GM18498 (cell line): ENCODE measurements at regions not wholly inside any gene's neighbourhood (a gene's known extent, or its start where the extent isn't known, plus 50 kb on each side); places are given as distances from the start of the nearest gene placed in this dataset.

Experiments
- ATAC-seq: cut with Tn5 transposase; IDR thresholded peaks from one replicate; pipeline ENCODE4 v1.9.1; 2021; ENCODE audit warnings: mild to moderate bottlenecking, moderate library complexity; ENCODE audit not compliant: unreplicated experiment

DNA sequence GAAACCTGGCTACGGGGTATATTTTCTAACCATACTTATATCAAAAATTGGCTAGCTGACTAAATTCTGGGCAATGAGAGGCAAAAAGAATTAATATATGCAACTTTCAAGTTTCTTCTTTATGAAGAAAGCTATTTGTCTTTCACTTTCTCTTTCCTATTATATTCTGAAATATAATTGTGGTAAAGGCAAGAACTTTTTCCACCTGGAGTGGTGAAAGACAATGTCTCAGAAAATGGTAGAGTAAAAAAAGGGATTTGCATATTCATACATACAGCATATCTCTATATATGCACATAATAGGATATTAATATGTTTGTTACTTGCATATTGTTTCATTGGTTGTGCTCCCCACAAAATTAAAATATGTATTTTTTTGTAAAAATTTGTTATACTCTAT lies 793.8 kb downstream of the PLA2G4A start:
- ATAC-seq: no peak

DNA sequence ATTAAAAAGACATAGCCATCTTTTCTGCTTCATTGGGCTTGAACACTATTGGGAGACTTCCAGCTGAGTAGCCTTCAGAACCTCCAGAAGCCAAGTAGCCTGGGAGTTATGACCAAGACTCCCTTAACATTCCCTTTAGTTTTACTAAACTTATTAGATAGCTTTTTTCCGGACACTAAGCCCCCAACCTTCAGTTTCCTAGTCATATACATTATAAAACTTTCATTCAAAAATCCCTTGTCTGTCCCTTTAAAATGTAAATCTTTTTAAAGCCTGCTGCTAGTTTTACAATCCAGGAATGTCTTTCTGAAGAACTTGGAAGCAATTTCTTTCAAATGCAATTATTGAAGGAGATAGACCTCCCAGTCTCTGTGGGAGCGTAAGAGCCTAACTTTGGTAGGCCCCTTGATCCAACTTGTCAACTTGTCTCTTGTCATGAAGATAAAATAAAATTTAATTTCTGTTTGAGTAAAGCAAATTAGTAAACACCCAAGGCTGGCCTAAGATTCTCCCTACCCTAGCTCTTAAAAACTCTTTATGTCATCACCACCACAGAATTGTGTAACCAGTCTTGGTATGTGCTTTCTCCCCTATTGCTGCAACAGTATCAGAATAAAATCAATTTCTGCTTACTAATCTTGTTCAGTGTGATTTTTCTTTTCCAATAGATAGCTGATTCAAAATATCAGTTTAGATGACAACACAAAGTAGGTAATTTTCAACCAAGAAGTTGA lies 796.2 kb downstream of the PLA2G4A start:
- ATAC-seq: no peak

DNA sequence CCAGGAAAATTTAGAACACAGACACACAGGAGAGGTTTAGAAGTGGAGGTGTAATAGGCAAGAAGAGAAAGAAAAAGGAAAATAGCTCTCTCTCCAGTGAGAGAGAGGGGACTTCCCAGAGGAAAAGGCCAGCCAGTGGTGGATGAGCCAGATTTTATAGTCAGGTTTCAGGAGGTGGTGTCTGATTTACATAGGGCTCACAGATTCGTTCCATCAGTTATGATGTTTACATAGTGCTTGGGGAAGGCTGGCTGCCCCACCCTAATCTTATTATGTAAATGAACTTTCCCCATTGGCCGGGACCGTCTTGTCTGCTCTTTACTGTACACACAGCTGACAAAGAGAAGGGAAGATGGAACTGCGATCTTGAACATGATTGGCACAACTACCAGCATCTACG lies 797.3 kb downstream of the PLA2G4A start:
- no peak for ATAC-seq

DNA sequence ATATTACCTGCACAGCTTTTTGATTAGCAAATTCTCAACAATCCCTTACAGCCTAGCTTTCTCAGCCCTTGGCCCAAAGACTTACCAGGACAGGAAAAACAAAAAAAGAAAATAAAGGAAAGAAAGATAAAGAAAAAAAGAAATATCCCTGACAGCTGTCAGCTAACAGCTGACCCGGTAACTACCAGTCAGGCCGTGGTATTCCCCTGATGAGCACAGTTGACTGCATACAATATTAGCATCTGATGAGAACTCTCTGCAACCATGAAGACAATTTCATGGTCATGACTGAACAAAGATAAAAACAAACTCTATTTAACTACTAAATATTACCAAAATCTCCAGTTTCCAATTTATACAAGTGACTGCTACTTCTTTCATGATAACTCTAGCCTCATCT lies 798.8 kb downstream of the PLA2G4A start:
- no peak for ATAC-seq

DNA sequence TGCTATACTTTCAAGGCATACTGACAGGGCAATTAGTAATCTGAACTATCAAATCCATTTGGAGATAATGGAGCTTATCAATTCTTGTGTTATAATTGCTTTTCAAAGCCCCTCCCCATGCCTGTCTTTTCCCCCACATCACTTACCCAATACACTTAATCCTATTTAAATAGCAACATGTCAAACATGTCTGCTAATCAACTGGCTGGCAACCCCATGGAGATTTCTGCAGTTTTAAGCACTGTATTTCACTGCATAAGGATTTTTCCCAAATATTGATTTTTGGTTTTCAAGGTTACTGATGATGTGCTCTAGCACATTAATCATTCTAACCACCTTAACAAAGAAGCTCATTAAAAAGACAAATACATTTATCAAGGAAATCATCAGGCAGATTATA lies 800.3 kb downstream of the PLA2G4A start:
- no peak for ATAC-seq

DNA sequence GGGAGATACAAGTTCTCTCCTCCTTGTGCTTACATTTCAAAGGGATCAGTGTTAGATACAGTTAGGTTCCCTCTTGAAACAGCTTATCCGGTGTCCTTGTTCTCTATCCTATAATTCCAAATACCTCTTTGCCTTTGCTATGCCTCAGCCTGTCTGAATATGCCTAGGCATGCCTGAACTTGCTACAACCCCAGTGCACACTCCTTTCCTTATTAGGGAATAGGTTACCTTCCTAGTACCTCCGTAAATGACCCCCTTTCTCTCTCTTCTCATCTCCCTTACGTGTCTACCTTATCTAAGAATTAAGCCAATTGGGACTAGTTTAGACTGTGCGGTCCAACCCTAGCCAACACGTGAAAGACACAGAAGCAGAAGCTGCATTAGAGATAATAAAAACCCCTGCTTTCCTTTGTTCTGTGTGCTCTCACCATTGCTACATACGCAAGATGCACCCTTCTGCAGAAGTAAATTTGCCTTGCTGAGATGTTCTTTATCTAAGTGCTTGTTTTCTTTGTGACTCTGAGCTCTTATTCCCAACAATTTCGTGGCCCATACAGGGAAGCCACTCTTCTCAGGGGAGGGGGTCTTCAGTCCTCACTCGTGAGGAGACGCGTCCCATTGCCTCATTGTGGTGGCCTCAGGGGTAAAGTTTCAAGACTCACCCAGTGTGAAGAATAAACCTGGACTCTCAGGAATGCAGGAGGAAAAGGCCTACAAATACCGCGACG lies 802.1 kb downstream of the PLA2G4A start:
- no peak for ATAC-seq

DNA sequence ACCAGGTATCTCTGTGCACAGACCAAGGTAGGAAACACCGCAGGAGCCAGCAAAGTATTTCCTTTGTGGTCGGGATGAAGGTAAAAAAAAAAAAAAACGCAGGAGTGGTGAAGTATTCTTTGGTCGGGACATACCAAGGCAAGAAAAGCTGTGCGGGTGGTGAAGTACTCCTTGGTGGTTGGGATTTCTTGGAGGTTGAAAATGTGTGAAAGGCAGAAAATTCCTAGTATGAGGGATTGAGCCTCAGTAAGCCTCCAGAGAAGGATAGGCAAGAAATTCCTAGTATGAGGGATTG lies 802.6 kb downstream of the PLA2G4A start:
- no peak for ATAC-seq

DNA sequence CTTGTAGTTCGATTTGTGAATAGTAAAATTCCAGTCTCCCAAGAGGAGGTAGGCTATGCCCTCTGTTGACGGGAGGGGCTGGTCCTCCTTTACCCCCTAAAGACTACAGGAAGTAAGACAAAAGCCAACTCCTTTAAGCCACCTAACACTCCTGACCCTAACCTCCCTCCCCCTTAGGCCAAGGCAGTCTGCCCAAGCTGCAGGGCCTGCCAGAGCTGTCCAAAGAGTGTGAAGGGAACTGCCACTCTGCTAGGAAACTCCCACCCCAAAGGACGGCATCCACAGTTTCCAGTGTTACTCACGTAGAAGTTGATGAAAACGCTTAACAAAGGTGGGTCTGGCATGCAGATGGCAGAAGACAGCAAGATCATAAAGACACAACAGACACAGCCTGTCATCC lies 803.2 kb downstream of the PLA2G4A start:
- ATAC-seq: no peak

DNA sequence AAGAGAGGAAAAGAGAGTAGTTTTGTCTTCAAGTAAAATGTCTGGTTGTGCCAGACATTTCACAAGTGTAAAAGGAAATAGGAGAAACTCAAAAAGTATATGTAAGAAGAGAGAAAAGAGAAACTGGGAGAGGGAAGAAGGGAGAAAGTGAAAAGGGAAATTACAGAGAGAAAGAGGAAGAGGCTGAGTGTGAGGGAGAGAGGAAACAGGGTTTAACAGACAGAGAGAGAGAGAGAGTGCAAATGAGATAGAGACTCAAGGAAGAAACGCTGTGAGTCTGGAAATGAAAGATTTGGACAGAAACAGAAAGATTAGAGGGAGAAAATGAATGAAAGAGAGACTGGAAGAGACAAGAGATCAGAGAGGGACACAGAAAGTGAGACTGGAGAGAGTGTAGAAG lies 806.2 kb downstream of the PLA2G4A start:
- no peak for ATAC-seq

DNA sequence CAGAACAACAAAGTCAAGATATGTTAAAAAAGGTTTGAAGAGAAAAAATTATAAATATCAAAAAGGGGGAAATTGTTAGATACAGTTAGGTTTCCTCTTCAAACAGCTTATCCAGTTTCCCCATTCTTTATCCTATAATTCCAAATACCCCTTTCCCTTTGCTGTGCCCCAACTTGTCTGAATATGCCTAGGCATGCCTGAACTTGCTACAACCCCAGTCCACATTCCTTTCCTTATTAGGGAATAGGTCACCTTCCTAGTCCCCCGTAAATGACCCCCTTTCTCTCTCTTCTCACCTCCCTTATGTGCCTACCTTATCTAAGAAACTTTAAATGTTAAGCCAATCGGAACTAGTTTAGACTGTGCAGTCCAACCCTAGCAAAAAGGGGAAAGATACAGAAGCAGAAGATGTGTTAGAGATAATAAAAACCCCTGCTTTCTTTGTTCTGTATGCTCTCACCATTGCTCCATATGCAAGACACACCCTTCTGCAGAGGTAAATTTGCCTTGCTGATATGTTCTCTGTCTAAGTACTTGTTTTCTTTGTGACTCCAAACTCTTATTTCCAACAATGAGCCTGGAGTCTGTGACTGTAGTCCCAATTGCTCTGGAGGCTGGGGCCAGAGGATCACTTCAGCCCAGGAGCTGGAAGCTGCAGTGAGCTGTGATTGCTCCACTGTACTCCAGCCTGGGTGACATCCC lies 810.1 kb downstream of the PLA2G4A start:
- ATAC-seq: no peak

DNA sequence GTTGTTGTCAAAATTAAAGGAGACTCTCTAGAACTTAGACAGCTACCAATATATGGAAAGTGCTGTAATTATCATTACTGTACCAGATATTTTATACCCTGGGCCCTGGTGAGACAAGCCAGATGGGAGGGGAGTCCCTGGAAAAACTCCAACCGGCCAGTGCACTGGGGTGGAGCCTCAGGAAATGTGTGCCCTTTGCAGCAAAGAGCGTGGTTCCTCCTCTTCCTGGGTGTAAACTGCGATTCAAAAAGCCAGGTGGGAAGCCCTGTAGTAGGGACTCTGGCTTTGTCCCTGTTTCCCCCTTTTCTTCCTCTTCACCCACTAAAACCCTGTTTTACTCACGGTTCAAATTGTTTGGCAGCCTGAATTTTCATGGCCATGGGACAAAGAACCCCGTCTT lies 812.3 kb downstream of the PLA2G4A start:
- no peak for ATAC-seq

DNA sequence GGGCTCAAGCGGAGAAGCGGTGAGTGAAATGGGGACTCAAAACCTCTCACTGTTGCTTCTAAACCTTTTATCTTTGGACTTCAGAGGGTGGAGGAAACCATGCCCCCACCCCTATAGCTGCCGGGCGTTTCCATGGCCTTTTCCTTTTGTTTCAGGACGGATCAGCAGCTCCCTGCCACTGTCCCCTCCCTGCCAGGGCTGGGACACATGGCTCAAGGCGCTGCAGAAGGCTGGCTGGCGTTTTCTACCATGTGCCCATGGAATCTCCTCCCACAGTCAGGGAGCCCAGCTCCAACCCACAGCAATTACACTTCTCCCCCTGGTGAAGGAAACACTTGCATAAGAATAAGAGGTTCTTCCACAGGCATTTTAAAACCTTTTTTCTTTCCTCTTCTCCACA lies 812.7 kb downstream of the PLA2G4A start:
- ATAC-seq: no peak

DNA sequence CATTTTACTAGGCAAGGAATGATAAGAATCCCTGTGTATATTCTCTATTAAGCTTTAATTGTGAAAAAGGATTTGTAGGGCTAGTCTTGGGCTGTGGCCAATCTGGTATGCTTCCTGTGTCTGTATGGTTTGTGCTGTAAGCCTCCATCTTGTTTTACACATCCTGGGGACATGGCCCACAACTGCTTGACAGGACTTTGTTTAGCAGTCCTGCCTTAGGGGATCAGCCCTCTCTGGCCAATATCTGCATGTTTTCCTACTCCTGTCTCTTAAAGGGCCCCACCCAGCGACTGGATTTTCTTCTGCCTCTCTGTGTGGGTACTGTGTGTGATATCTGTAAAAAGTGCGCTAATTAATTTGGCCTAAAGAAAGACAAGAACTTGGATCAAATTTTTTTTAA lies 813.2 kb downstream of the PLA2G4A start:
- ATAC-seq: no peak

DNA sequence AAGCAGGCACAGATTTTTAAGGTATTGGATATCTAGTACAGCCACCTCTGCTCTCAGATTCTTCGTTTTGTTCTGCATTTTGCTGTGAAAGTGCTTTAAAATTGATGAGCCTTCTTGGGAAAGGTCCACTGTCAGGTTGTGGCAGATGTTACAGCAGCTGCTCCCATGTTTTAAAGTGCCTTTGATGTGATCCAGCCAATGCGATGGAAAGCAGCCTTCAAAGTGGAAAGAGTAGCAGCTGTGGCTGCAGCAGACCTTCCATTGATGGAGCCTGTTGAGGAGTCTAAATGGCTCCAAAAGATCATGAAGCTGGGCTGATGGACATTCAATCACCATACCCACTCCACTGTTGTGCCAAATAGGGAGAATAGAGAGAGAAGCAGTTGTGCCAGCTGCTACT lies 816.9 kb downstream of the PLA2G4A start:
- ATAC-seq: no peak

DNA sequence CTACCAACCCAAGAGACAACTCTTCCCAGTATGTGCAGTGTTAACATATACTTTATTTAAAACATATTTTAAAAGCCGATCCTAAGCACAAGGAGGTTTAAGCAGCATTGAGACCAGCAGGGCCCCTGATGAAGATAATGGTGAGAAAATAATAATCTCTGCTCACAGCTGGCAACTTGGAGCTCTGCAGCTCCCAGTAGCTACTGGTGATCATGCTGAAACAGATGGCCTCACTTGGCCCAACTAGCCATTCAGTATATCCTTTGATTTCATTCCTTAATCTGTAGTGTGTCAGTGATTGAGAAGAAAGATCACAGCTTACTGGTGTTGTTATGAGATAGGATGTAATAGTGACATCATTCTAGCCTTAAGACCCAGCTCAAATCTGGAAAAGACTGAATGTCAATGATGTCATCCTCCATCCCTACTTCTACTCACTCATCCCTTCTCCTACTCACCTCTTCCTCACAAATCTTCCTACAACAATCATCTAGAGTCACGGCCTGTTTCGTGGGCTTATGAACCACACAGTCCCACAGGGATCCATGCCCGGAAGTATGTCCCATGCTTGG lies 817.9 kb downstream of the PLA2G4A start:
- no peak for ATAC-seq

DNA sequence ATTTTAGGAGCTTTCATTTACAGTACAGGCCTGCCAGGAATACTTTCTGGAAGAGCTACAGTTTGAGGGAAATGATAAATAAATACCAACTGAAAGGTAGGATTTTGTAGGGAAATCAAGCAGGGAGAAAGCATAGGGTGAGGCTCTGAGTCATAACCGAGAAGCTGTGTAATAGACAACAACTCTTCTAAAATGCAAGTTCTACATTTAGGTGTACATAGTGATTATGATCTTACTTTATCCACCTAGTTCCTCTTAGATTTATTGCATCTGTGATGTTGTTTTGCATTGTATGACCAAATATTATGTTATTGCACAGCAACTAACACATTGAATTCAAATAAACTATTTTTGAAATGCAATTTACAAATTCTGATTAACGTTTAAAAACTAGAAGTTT lies 819.3 kb downstream of the PLA2G4A start:
- no peak for ATAC-seq

DNA sequence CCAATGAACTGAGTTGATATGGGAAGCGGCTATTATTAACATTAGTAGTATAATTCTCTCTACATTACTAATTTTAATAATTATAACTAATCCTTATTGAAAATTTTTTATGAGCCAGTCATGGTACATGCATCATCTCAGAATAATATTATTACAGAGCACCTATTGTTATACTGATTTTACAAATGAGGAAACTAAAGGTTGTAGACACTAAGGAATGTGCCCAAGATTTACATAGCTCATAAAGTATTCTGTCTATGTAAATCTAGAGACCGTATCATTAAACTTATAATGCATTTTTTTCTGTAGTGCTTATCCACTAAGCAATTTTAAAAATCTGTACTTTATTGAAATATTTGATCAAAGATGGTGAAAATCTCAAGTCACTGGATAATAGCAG lies 825.9 kb downstream of the PLA2G4A start:
- no peak for ATAC-seq

DNA sequence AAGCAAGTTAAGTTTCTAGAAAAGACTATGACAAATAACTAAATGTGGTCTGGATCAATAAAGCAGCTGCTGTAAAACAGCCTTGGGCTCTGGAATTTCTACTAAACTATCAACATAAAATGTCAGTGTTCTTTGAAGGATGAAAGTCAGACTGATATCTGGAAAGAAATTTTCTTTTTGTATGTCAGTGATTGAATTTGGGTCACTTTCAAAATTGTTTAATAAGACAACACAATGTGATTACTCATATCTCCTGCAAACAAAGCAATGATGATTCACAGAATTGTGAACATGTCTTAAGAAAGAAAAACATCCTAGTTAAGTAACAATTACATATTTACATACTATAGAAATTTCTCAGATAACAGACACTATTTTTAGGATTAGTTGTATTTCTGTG lies 826.4 kb downstream of the PLA2G4A start:
- no peak for ATAC-seq

DNA sequence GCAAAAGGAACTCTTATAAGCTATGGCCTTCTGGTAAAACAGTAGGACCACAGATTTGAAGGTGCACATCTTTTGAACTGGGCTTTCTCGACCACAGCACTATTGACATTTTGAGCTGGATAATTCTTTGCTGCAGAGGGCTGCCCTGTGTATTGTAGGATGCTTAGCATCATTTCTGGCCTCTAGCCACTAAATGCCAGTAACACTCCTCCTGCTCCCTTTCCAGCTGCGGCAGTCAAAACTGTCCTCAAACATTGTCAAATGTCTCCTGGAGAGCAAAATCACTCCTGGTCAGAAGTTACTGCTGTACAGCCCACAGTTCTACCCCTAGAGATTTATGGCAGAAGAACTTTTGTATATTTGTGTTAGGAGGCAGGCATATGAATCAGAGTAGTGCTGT lies 836.7 kb downstream of the PLA2G4A start:
- no peak for ATAC-seq

DNA sequence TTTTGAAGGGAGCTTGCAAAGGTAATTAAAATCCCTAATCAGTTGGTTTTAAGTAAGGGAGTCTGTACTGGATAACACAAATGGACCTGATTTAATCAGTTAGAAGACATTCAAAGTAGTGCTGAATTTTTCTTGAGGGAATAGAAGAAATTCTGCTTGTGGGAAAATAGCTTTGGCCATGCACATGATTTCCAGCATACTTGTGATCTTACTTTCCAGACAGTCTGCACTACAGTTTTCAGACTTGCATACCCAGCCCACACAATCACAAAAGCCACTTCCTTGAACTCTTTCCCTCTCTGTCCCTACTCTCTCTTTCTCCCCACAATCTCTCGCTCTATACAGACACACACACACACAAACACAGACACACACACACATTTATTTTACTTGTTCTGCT lies 852.1 kb downstream of the PLA2G4A start:
- ATAC-seq: no peak

DNA sequence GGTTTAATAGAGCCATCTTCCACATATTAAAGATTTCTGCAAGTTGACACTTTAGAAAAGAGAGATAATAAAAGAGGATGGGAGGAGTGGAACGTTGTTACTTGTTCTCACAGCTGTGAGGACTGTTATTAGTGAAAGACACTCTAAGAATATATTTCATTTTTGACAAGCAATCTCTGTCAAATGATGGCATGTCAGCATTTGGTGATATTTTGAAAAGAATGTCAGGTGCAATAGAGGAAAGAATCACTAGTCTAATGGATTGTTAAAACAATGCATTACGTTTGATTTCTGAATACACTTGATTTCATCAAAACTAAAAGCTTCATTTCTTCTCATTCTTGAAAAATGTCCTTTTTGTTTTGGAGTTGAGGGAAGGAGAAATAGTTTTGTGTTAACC lies 853.4 kb downstream of the PLA2G4A start:
- ATAC-seq: no peak

DNA sequence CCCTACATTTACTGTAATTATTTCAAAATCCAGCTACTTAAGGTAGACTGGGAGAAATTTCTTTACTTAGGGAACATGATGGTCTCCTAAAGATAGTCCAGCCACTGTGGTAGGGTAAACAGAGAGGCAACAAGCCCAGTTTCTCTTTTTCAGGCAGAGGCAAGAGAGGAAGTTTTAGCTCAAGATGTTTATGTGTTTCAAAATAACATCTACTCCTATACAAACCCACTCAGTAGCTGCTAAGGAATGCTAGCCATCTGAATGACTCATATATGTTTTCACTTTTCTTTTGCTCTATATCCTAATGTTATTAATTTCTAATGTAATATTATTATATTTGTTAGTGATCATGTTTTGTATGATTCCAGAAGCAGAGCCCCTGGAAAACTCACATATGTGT lies 856.6 kb downstream of the PLA2G4A start:
- no peak for ATAC-seq
